Activated naive CD8-positive, alpha-beta T cell treated with anti-CD3 and anti-CD28 coated beads, Interleukin-2, amount 10 ng/mL, durations not matched to agents 7 days and 5 days (primary cell): ENCODE measurements at regions not wholly inside any gene's neighbourhood (a gene's known extent, or its start where the extent isn't known, plus 50 kb on each side); places are given as distances from the start of the nearest gene placed in this dataset.

ENCODE experiments used
- ATAC-seq: fragments of 150-1000 bp; cut with Tn5 transposase; one replicate; pipeline ENCODE4 v1.10.0; 2021; ENCODE audit warnings: low read depth, moderate library complexity
- POLR2A ChIA-PET: fragments of 350-600 bp; sonication (Branson Sonifier 250); formaldehyde crosslinking; loops from one replicate; lab custom pipeline; 2021; ENCODE audit warnings: antibody characterized with exemption; lab: Charles Lee
- DNase-seq: peaks from one replicate; pipeline ENCODE4 v3.0.0; 2021
- H3K27ac Mint-ChIP-seq: one replicate; pipeline ENCODE4 v1.8.0; 2022; ENCODE audit warnings: mild to moderate bottlenecking, mixed read lengths
- H3K27me3 Mint-ChIP-seq: one replicate; pipeline ENCODE4 v1.8.0; 2022; ENCODE audit warnings: mild to moderate bottlenecking, moderate library complexity, mixed read lengths
- H3K36me3 Mint-ChIP-seq: one replicate; pipeline ENCODE4 v1.8.0; 2021; ENCODE audit warnings: mild to moderate bottlenecking, mixed read lengths
- H3K4me1 Mint-ChIP-seq: one replicate; pipeline ENCODE4 v1.8.0; 2021; ENCODE audit warnings: mixed read lengths
- H3K4me3 Mint-ChIP-seq: one replicate; pipeline ENCODE4 v1.8.0; 2022; ENCODE audit warnings: mild to moderate bottlenecking, moderate library complexity, mixed read lengths
- H3K9me3 Mint-ChIP-seq: one replicate; pipeline ENCODE4 v1.8.0; 2021; ENCODE audit warnings: mixed read lengths

GRCh38 chr20:52382933-52383332 lies 191.4 kb upstream of the ZFP64 start:
- no peaks in the 10 kb centered on the region for H3K4me1 Mint-ChIP-seq
- no peak for ATAC-seq
- H3K27me3 Mint-ChIP-seq: no peaks in the 10 kb centered on the region
- H3K36me3 Mint-ChIP-seq: no peaks in the 10 kb centered on the region
- DNase-seq: no peak
- H3K27ac Mint-ChIP-seq: no peak overlapping the region
- POLR2A ChIA-PET: no interaction called here
- peaks cover 3% of the 10 kb centered on the region for H3K9me3 Mint-ChIP-seq
- H3K4me3 Mint-ChIP-seq: no peak overlapping the region

GRCh38 chr20:52379723-52380336 lies 188.3 kb upstream of the ZFP64 start:
- Mint-ChIP-seq H3K36me3 (no peaks in the 10 kb centered on the region), H3K27me3 (no peaks in the 10 kb centered on the region), H3K4me3 (no peak overlapping the region), H3K27ac (no peak overlapping the region), H3K9me3 (peaks cover 3% of the 10 kb centered on the region), H3K4me1 (no peaks in the 10 kb centered on the region)
- POLR2A ChIA-PET: no interaction called here
- DNase-seq (peak; percentile 35), ATAC-seq (no peak)

- H3K4me1 Mint-ChIP-seq: peaks cover 2% of the 10 kb centered on the region
- H3K27me3 Mint-ChIP-seq: peaks cover 3% of the 10 kb centered on the region
- ATAC-seq (no peak), DNase-seq (no peak)
- no peaks in the 10 kb centered on the region for H3K36me3 Mint-ChIP-seq
- H3K4me3 Mint-ChIP-seq: no peak overlapping the region
- POLR2A ChIA-PET: no interaction called here
- no peaks in the 10 kb centered on the region for H3K9me3 Mint-ChIP-seq
- H3K27ac Mint-ChIP-seq: no peak overlapping the region
Measured at GRCh38 chr20:52372169-52372568, 180.6 kb upstream of the ZFP64 start.

GRCh38 chr20:52365688-52366087 lies 174.1 kb upstream of the ZFP64 start:
- Mint-ChIP-seq H3K4me1 (peaks cover 4% of the 10 kb centered on the region), H3K27ac (no peak overlapping the region), H3K27me3 (no peaks in the 10 kb centered on the region), H3K36me3 (peaks cover 2% of the 10 kb centered on the region), H3K9me3 (no peaks in the 10 kb centered on the region), H3K4me3 (no peak overlapping the region)
- POLR2A ChIA-PET: no interaction called here
- ATAC-seq (no peak), DNase-seq (no peak)

GRCh38 chr20:52364405-52364804 lies 172.8 kb upstream of the ZFP64 start:
- DNase-seq: no peak
- Mint-ChIP-seq H3K4me1 (peaks cover 1% of the 10 kb centered on the region), H3K36me3 (peaks cover 2% of the 10 kb centered on the region), H3K27me3 (no peaks in the 10 kb centered on the region), H3K4me3 (no peak overlapping the region), H3K9me3 (no peaks in the 10 kb centered on the region), H3K27ac (no peak overlapping the region)
- ATAC-seq: no peak
- POLR2A ChIA-PET: no interaction called here

GRCh38 chr20:52361650-52362049 lies 170.1 kb upstream of the ZFP64 start:
- H3K27me3 Mint-ChIP-seq: no peaks in the 10 kb centered on the region
- peaks cover 2% of the 10 kb centered on the region for H3K36me3 Mint-ChIP-seq
- POLR2A ChIA-PET: no interaction called here
- ATAC-seq: no peak
- H3K4me1 Mint-ChIP-seq: peaks cover 1% of the 10 kb centered on the region
- no peak for DNase-seq
- H3K4me3 Mint-ChIP-seq: no peak overlapping the region
- H3K27ac Mint-ChIP-seq: no peak overlapping the region
- H3K9me3 Mint-ChIP-seq: no peaks in the 10 kb centered on the region

- no peak for DNase-seq
- Mint-ChIP-seq H3K36me3 (no peaks in the 10 kb centered on the region), H3K4me3 (no peak overlapping the region), H3K27ac (no peak overlapping the region), H3K9me3 (no peaks in the 10 kb centered on the region), H3K27me3 (no peaks in the 10 kb centered on the region), H3K4me1 (peaks cover 2% of the 10 kb centered on the region)
- POLR2A ChIA-PET: no interaction called here
- ATAC-seq: no peak
Measured at GRCh38 chr20:52349806-52350205, 158.2 kb upstream of the ZFP64 start.

- H3K27me3 Mint-ChIP-seq: no peaks in the 10 kb centered on the region
- no peaks in the 10 kb centered on the region for H3K36me3 Mint-ChIP-seq
- ATAC-seq: no peak
- H3K9me3 Mint-ChIP-seq: no peaks in the 10 kb centered on the region
- peaks cover 2% of the 10 kb centered on the region for H3K4me1 Mint-ChIP-seq
- H3K4me3 Mint-ChIP-seq: no peak overlapping the region
- DNase-seq: no peak
- POLR2A ChIA-PET: no interaction called here
- no peak overlapping the region for H3K27ac Mint-ChIP-seq
Measured at GRCh38 chr20:52348434-52348833, 156.9 kb upstream of the ZFP64 start.

GRCh38 chr20:52346797-52347196 lies 155.2 kb upstream of the ZFP64 start:
- DNase-seq: no peak
- no peak for ATAC-seq
- Mint-ChIP-seq H3K36me3 (no peaks in the 10 kb centered on the region), H3K27ac (no peak overlapping the region), H3K27me3 (no peaks in the 10 kb centered on the region), H3K4me3 (no peak overlapping the region), H3K9me3 (no peaks in the 10 kb centered on the region), H3K4me1 (peaks cover 2% of the 10 kb centered on the region)
- POLR2A ChIA-PET: no interaction called here

- H3K9me3 Mint-ChIP-seq: no peaks in the 10 kb centered on the region
- H3K27me3 Mint-ChIP-seq: no peaks in the 10 kb centered on the region
- H3K4me1 Mint-ChIP-seq: no peaks in the 10 kb centered on the region
- no peak for DNase-seq
- no peak for ATAC-seq
- POLR2A ChIA-PET: no interaction called here
- H3K4me3 Mint-ChIP-seq: no peak overlapping the region
- no peak overlapping the region for H3K27ac Mint-ChIP-seq
- no peaks in the 10 kb centered on the region for H3K36me3 Mint-ChIP-seq
Measured at GRCh38 chr20:52342913-52343312, 151.3 kb upstream of the ZFP64 start.

GRCh38 chr20:52340036-52340634 lies 148.6 kb upstream of the ZFP64 start:
- ATAC-seq (no peak), DNase-seq (no peak)
- Mint-ChIP-seq H3K27ac (no peak overlapping the region), H3K9me3 (peaks cover 1% of the 10 kb centered on the region), H3K4me3 (no peak overlapping the region), H3K4me1 (no peaks in the 10 kb centered on the region), H3K36me3 (no peaks in the 10 kb centered on the region), H3K27me3 (no peaks in the 10 kb centered on the region)
- POLR2A ChIA-PET: no interaction called here

- ATAC-seq: no peak
- no peaks in the 10 kb centered on the region for H3K4me1 Mint-ChIP-seq
- H3K27me3 Mint-ChIP-seq: no peaks in the 10 kb centered on the region
- no peak overlapping the region for H3K27ac Mint-ChIP-seq
- peaks cover 5% of the 10 kb centered on the region for H3K9me3 Mint-ChIP-seq
- no peak for DNase-seq
- H3K36me3 Mint-ChIP-seq: no peaks in the 10 kb centered on the region
- POLR2A ChIA-PET: no interaction called here
- H3K4me3 Mint-ChIP-seq: no peak overlapping the region
Measured at GRCh38 chr20:52332649-52333250, 141.2 kb upstream of the ZFP64 start.

GRCh38 chr20:52332230-52332629 lies 140.7 kb upstream of the ZFP64 start:
- no peak for ATAC-seq
- H3K27me3 Mint-ChIP-seq: peaks cover 1% of the 10 kb centered on the region

GRCh38 chr20:52331655-52332054 lies 140.1 kb upstream of the ZFP64 start:
- ATAC-seq: no peak
- peaks cover 1% of the 10 kb centered on the region for H3K27me3 Mint-ChIP-seq
- H3K4me1 Mint-ChIP-seq: no peaks in the 10 kb centered on the region

More at GRCh38 chr20:52332230-52332629, 140.7 kb upstream of the ZFP64 start:
- no peaks in the 10 kb centered on the region for H3K4me1 Mint-ChIP-seq
- H3K27ac Mint-ChIP-seq: no peak overlapping the region
- no peak overlapping the region for H3K4me3 Mint-ChIP-seq
- H3K36me3 Mint-ChIP-seq: no peaks in the 10 kb centered on the region
- peaks cover 5% of the 10 kb centered on the region for H3K9me3 Mint-ChIP-seq
- POLR2A ChIA-PET: no interaction called here
- no peak for DNase-seq

More at GRCh38 chr20:52331655-52332054, 140.1 kb upstream of the ZFP64 start:
- Mint-ChIP-seq H3K36me3 (no peaks in the 10 kb centered on the region), H3K9me3 (peaks cover 5% of the 10 kb centered on the region), H3K4me3 (no peak overlapping the region), H3K27ac (no peak overlapping the region)
- no peak for DNase-seq
- POLR2A ChIA-PET: no interaction called here
